GM19240 (cell line): ENCODE measurements at regions not wholly inside any gene's neighbourhood (a gene's known extent, or its start where the extent isn't known, plus 50 kb on each side); places are given as distances from the start of the nearest gene placed in this dataset.

ENCODE experiments used
- DNase-seq: peaks from one replicate; pipeline ENCODE4 v3.0.0; 2011; ENCODE audit warnings: low spot score; ENCODE audit not compliant: insufficient read length

GRCh38 chr2:146207901-146208300 is 1636.9 kb upstream of the ACVR2A start:
- no peak for DNase-seq

GRCh38 chr2:146207417-146207816 is 1637.4 kb upstream of the ACVR2A start:
- DNase-seq: no peak

GRCh38 chr2:146203064-146203624 is 1641.7 kb upstream of the ACVR2A start:
- DNase-seq: no peak

- no peak for DNase-seq
Measured at GRCh38 chr2:146193619-146194018, 1651.2 kb upstream of the ACVR2A start.

GRCh38 chr2:146189541-146189940 is 1655.3 kb upstream of the ACVR2A start:
- DNase-seq: no peak

GRCh38 chr2:146173934-146174333 is 1654.0 kb upstream of the ZEB2 start:
- DNase-seq: no peak

GRCh38 chr2:146161256-146161882 is 1641.5 kb upstream of the ZEB2 start:
- no peak for DNase-seq

- DNase-seq: no peak
Measured at GRCh38 chr2:146158072-146158674, 1638.3 kb upstream of the ZEB2 start.

GRCh38 chr2:146147448-146148012 is 1627.6 kb upstream of the ZEB2 start:
- no peak for DNase-seq

GRCh38 chr2:146143971-146144370 is 1624.1 kb upstream of the ZEB2 start:
- no peak for DNase-seq

GRCh38 chr2:146138820-146139219 is 1618.9 kb upstream of the ZEB2 start:
- no peak for DNase-seq

GRCh38 chr2:146135245-146135644 is 1615.3 kb upstream of the ZEB2 start:
- DNase-seq: no peak

- no peak for DNase-seq
Measured at GRCh38 chr2:146131785-146132184, 1611.9 kb upstream of the ZEB2 start.

- no peak for DNase-seq
Measured at GRCh38 chr2:146131048-146131447, 1611.1 kb upstream of the ZEB2 start.

GRCh38 chr2:146130290-146130689 is 1610.4 kb upstream of the ZEB2 start:
- DNase-seq: no peak

GRCh38 chr2:146129231-146129630 is 1609.3 kb upstream of the ZEB2 start:
- no peak for DNase-seq

- no peak for DNase-seq
Measured at GRCh38 chr2:146128216-146128615, 1608.3 kb upstream of the ZEB2 start.

GRCh38 chr2:146125551-146125950 is 1605.6 kb upstream of the ZEB2 start:
- no peak for DNase-seq

- no peak for DNase-seq
Measured at GRCh38 chr2:146124741-146125140, 1604.8 kb upstream of the ZEB2 start.

GRCh38 chr2:146123714-146124113 is 1603.8 kb upstream of the ZEB2 start:
- no peak for DNase-seq

- DNase-seq: no peak
Measured at GRCh38 chr2:146123256-146123655, 1603.3 kb upstream of the ZEB2 start.

- DNase-seq: no peak
Measured at GRCh38 chr2:146119586-146119985, 1599.7 kb upstream of the ZEB2 start.

- no peak for DNase-seq
Measured at GRCh38 chr2:146108993-146109392, 1589.1 kb upstream of the ZEB2 start.
